Hepatocyte (in vitro differentiated cells): ENCODE measurements at regions not wholly inside any gene's neighbourhood (a gene's known extent, or its start where the extent isn't known, plus 50 kb on each side); places are given as distances from the start of the nearest gene placed in this dataset.

Source experiments
- DNase-seq: peaks from one replicate; pipeline ENCODE4 v3.0.0-alpha.2; 2016; ENCODE audit warnings: low spot score
- H2AFZ ChIP-seq: fragments of 200-600 bp; sonication (generic); 2 replicates; pipeline ENCODE4 v1.6.0; 2016; ENCODE audit warnings: antibody characterized with exemption, mild to moderate bottlenecking
- H3K27ac ChIP-seq: fragments of 200-600 bp; sonication (generic); 2 replicates; pipeline ENCODE4 v1.5.1; 2016; ENCODE audit warnings: mild to moderate bottlenecking
- H3K27me3 ChIP-seq: fragments of 200-600 bp; sonication (generic); 2 replicates; pipeline ENCODE4 v1.6.1; 2016
- H3K36me3 ChIP-seq: fragments of 200-600 bp; sonication (generic); replicated peaks from 2 replicates; pipeline ENCODE4 v1.5.1; 2016; ENCODE audit warnings: low read depth; ENCODE audit not compliant: insufficient read depth
- H3K4me1 ChIP-seq: fragments of 200-600 bp; sonication (generic); 2 replicates; pipeline ENCODE4 v1.5.1; 2016; ENCODE audit warnings: mild to moderate bottlenecking, moderate library complexity; ENCODE audit not compliant: insufficient read depth
- H3K4me2 ChIP-seq: fragments of 200-600 bp; sonication (generic); 2 replicates; pipeline ENCODE4 v1.6.0; 2016
- H3K4me3 ChIP-seq: fragments of 200-600 bp; sonication (generic); 2 replicates; pipeline ENCODE4 v1.5.1; 2016; ENCODE audit warnings: mild to moderate bottlenecking
- H3K79me2 ChIP-seq: fragments of 200-600 bp; sonication (generic); 2 replicates; pipeline ENCODE4 v1.6.0; 2017; ENCODE audit warnings: mild to moderate bottlenecking
- H3K9me2 ChIP-seq: fragments of 200-600 bp; sonication (generic); replicated peaks from 2 replicates; pipeline ENCODE4 v1.6.0; 2017; ENCODE audit warnings: mild to moderate bottlenecking; ENCODE audit not compliant: insufficient read depth
- H3K9me3 ChIP-seq: fragments of 200-600 bp; sonication (generic); 2 replicates; pipeline ENCODE4 v1.5.1; 2016; ENCODE audit warnings: low read depth, mild to moderate bottlenecking
- H4K20me1 ChIP-seq: fragments of 200-600 bp; sonication (generic); 2 replicates; pipeline ENCODE4 v1.6.0; 2016; ENCODE audit warnings: mild to moderate bottlenecking; ENCODE audit not compliant: insufficient read depth, poor library complexity, severe bottlenecking
- EZH2 ChIP-seq: fragments of 200-600 bp; sonication (generic); IDR thresholded peaks from 2 replicates; pipeline ENCODE4 v1.6.1; 2016; ENCODE audit warnings: antibody characterized with exemption, mild to moderate bottlenecking, borderline replicate concordance
- EZH2phosphoT487 ChIP-seq: fragments of 200-600 bp; sonication (generic); IDR thresholded peaks from one replicate; pipeline ENCODE4 v1.6.1; 2018; ENCODE audit warnings: antibody characterized with exemption, mild to moderate bottlenecking, low read depth, moderate library complexity; ENCODE audit not compliant: unreplicated experiment, severe bottlenecking
- WGBS: methylation state at CpG from one replicate; pipeline ENCODE4 v1.1.6; 2016; ENCODE audit warnings: low lambda C conversion rate; ENCODE audit errors: missing lambda C conversion rate; 5-methylcytosine and 5-hydroxymethylcytosine counted together
- TF ChIP-seq, protein P1 (sequence below): fragments of 200-600 bp; sonication (generic); IDR thresholded peaks from 2 replicates; pipeline ENCODE4 v1.5.1; 2016; ENCODE audit warnings: antibody characterized with exemption, mild to moderate bottlenecking; ENCODE audit not compliant: poor library complexity

DNA sequence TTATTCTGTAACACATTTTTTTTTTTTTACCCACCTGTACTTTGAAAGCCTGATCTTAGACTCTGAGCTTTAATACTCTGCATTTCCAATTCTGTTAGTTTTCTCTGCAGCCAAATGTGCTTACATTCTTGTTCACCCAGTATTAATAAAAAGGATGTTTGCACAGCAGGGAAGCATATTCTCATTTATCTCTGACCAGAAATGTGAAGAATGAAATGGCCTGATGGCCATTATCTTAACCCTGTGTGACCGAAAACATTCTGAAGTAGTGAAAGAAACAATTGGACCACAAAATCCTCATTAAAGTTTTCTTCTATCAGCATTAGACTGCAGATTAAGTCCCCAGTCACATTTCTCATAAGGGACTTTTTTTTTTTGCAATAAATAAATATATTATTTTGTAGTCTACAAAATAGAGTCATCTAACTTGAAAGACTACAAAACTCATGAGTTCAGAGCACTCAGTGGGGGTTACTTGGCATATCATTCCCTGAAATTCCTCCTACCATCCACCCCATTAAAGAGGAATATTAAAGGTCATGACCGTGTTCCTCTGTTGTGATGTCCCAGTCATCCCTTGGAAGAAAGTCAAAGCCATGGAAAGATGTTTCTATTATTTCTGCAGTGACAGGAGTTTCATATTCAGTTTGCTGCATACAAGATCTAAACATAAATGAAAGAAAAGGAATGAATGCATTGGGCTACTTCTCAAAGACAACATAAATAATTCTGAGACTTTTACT, 364.4 kb downstream of the RND3 start:
- Histone ChIP-seq H3K36me3 (no peaks in the 10 kb centered on the region), H3K4me1 (peaks cover 7% of the 10 kb centered on the region), H3K79me2 (no peaks in the 10 kb centered on the region), H3K4me2 (no peak overlapping the region), H3K27ac (no peak overlapping the region), H3K9me3 (no peaks in the 10 kb centered on the region), H3K4me3 (no peak overlapping the region), H3K9me2 (no peaks in the 10 kb centered on the region), H2AFZ (no peak overlapping the region), H3K27me3 (no peaks in the 10 kb centered on the region), H4K20me1 (no peaks in the 10 kb centered on the region)
- TF ChIP-seq EZH2 (no peak), EZH2phosphoT487 (no peak)
- TF ChIP-seq, protein P1, sequence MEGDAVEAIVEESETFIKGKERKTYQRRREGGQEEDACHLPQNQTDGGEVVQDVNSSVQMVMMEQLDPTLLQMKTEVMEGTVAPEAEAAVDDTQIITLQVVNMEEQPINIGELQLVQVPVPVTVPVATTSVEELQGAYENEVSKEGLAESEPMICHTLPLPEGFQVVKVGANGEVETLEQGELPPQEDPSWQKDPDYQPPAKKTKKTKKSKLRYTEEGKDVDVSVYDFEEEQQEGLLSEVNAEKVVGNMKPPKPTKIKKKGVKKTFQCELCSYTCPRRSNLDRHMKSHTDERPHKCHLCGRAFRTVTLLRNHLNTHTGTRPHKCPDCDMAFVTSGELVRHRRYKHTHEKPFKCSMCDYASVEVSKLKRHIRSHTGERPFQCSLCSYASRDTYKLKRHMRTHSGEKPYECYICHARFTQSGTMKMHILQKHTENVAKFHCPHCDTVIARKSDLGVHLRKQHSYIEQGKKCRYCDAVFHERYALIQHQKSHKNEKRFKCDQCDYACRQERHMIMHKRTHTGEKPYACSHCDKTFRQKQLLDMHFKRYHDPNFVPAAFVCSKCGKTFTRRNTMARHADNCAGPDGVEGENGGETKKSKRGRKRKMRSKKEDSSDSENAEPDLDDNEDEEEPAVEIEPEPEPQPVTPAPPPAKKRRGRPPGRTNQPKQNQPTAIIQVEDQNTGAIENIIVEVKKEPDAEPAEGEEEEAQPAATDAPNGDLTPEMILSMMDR: no peak
- no peak for DNase-seq
- WGBS: 87% methylated on average over 2 of the region's 2 CpGs

DNA sequence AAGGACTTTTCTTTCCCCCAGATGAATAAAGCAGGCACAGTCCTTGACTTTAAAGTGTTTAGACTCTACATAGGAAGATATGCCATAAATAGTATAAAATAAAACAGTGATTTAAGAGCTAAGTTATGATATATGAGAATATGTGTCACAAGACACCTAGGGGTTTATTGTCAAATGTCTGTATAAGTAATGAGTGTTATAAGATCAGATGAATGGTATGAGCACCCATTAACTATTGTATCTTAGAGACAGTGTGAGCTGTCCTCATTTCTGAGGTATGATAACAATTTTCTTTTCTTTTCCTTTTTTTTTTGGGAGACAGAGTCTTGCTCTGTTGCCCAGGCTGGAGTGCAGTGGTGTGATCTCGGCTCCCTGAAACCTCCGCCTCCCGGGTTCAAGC, 365.3 kb downstream of the RND3 start:
- H2AFZ ChIP-seq: no peak overlapping the region
- no peaks in the 10 kb centered on the region for H3K27me3 ChIP-seq
- H3K9me3 ChIP-seq: no peaks in the 10 kb centered on the region
- no peaks in the 10 kb centered on the region for H3K36me3 ChIP-seq
- no peaks in the 10 kb centered on the region for H3K79me2 ChIP-seq
- WGBS: 97% methylated on average over 3 of the region's 3 CpGs
- H4K20me1 ChIP-seq: no peaks in the 10 kb centered on the region
- no peak overlapping the region for H3K4me3 ChIP-seq
- H3K9me2 ChIP-seq: no peaks in the 10 kb centered on the region
- H3K4me2 ChIP-seq: no peak overlapping the region
- TF ChIP-seq EZH2phosphoT487: no peak
- TF ChIP-seq, protein P1: no peak
- peaks cover 7% of the 10 kb centered on the region for H3K4me1 ChIP-seq
- DNase-seq: no peak
- H3K27ac ChIP-seq: no peak overlapping the region

DNA sequence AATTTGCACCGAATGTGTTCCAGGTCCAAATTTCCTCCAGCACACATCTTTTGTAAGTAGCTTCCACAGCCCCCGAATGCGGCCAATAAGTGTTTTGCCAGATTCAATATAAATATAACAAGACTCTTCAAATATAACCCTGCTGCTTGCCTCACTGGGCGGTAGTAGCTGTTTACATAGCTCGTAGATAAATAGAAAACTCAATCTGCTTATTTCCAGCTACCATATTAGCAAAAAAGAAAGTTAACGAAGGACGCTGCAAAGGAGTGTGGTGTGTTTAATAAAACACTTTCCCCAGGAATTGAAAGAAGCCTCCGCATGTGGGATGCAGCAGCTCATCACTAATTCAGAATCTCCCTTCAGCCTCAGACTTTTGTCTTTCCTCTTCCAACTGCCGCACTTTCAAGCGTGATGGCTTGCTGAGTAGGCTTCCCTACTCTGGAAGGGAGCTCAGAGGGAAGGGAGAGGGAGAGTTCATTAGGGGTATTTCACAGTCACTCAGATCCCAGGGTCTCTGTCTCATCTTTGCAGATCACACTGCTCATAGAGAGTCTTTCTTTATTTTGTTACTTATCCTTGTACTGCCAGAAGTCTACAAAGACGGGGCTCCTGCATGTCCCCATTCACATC, 367.0 kb downstream of the RND3 start:
- Histone ChIP-seq H3K79me2 (no peaks in the 10 kb centered on the region), H3K4me1 (peaks cover under 1% of the 10 kb centered on the region), H3K9me2 (no peaks in the 10 kb centered on the region), H3K4me3 (no peak overlapping the region), H3K27ac (no peak overlapping the region), H3K4me2 (peak overlapping the region; percentile 47), H3K9me3 (no peaks in the 10 kb centered on the region), H4K20me1 (no peaks in the 10 kb centered on the region), H3K27me3 (no peaks in the 10 kb centered on the region), H3K36me3 (no peaks in the 10 kb centered on the region), H2AFZ (no peak overlapping the region)
- 63% methylated on average over 11 of the region's 11 CpGs for whole genome bisulfite sequencing
- TF ChIP-seq EZH2phosphoT487 (no peak), EZH2 (no peak)
- TF ChIP-seq, protein P1: no peak
- no peak for DNase-seq
